ENCODE measurements at regions not wholly inside any gene's neighbourhood (a gene's known extent, or its start where the extent isn't known, plus 50 kb on each side); places are given as distances from the start of the nearest gene placed in this dataset.

- TF ChIP-seq ZNF792 (tag by site-specific recombination; IDR thresholded peaks at IDR 0.05) (no peak), PRDM4 (tag by site-specific recombination; IDR thresholded peaks at IDR 0.05) (no peak), BCL11A (tag by site-specific recombination; IDR thresholded peaks at IDR 0.05; ENCODE audit: low read depth) (no peak), CTCF (tag by site-specific recombination; IDR thresholded peaks at IDR 0.05) (no peak), ZNF274 (IDR thresholded peaks at IDR 0.05; ENCODE audit: low read length) (no peak), ZNF274 (tag by site-specific recombination; IDR thresholded peaks at IDR 0.05; ENCODE audit: borderline replicate concordance) (no peak)
Observed at GRCh38 chr14:44211718-44212117, 295.4 kb downstream of the FSCB start.

All from HEK293 (cell line).